Ishikawa (cell line): ENCODE measurements at regions not wholly inside any gene's neighbourhood (a gene's known extent, or its start where the extent isn't known, plus 50 kb on each side); places are given as distances from the start of the nearest gene placed in this dataset.

Source experiments
- CEBPB ChIP-seq: IDR thresholded peaks from 2 replicates; pipeline ENCODE4 v1.6.1; 2012
- CREB1 ChIP-seq: IDR thresholded peaks from 2 replicates; pipeline ENCODE4 v1.6.1; 2012; ENCODE audit warnings: low read depth
- EGR1 ChIP-seq: IDR thresholded peaks from 2 replicates; pipeline ENCODE4 v1.6.1; 2012
- EP300 ChIP-seq: IDR thresholded peaks from 2 replicates; pipeline ENCODE4 v1.6.1; 2012; ENCODE audit warnings: borderline replicate concordance
- FOXM1 ChIP-seq: IDR thresholded peaks from 2 replicates; pipeline ENCODE4 v1.6.1; 2012; ENCODE audit warnings: low read depth, borderline replicate concordance
- NFIC ChIP-seq: IDR thresholded peaks from 2 replicates; pipeline ENCODE4 v1.6.1; 2012
- RAD21 ChIP-seq: IDR thresholded peaks from 2 replicates; pipeline ENCODE4 v1.6.1; 2012; ENCODE audit warnings: low read depth
- TAF1 ChIP-seq: IDR thresholded peaks from 2 replicates; pipeline ENCODE4 v1.6.1; 2012; ENCODE audit warnings: low read depth, mild to moderate bottlenecking
- TEAD4 ChIP-seq: IDR thresholded peaks from 2 replicates; pipeline ENCODE4 v1.6.1; 2012
- YY1 ChIP-seq: IDR thresholded peaks from 2 replicates; pipeline ENCODE4 v1.6.1; 2012; ENCODE audit warnings: low read depth
- ZBTB7A ChIP-seq: IDR thresholded peaks from 2 replicates; pipeline ENCODE4 v1.6.1; 2012; ENCODE audit warnings: low read depth
- TF ChIP-seq, protein P1 (sequence below): IDR thresholded peaks from 2 replicates; pipeline ENCODE4 v1.6.1; 2012; ENCODE audit warnings: low read depth, mild to moderate bottlenecking
- TF ChIP-seq, protein P2 (sequence below): IDR thresholded peaks from 2 replicates; pipeline ENCODE4 v1.6.1; 2012

DNA sequence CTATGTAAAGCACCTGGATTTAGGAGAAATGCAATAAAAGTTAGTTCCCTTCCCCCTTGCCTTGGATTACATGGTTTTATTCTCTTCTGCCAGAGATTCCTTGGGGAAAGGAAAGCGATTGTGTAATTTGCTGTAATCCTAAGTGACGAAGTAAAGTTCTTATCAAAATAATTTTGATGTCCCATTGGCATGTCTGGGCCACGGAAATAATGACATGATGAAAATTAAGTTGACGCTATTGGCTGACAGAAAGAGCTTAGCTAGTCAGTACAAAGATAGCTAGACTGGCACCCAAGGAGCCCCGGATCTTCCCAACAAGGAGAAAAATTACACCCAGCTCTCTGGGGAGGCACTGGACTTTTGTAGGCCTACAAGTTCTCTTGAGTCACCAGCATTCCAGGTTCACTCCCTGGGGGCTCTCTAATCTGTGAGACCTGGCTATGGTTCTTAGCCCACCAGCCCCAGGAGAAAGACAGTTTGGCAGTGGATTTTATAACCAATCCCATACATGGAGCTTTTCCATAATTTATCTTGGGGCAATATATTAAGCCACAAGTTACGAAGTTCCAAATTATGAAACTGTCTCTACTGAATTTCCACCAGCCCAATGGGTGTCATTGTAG lies 59.9 kb downstream of the FOXA2 start:
- TF ChIP-seq TAF1: no peak
- no peak for TF ChIP-seq YY1
- TF ChIP-seq, protein P1, sequence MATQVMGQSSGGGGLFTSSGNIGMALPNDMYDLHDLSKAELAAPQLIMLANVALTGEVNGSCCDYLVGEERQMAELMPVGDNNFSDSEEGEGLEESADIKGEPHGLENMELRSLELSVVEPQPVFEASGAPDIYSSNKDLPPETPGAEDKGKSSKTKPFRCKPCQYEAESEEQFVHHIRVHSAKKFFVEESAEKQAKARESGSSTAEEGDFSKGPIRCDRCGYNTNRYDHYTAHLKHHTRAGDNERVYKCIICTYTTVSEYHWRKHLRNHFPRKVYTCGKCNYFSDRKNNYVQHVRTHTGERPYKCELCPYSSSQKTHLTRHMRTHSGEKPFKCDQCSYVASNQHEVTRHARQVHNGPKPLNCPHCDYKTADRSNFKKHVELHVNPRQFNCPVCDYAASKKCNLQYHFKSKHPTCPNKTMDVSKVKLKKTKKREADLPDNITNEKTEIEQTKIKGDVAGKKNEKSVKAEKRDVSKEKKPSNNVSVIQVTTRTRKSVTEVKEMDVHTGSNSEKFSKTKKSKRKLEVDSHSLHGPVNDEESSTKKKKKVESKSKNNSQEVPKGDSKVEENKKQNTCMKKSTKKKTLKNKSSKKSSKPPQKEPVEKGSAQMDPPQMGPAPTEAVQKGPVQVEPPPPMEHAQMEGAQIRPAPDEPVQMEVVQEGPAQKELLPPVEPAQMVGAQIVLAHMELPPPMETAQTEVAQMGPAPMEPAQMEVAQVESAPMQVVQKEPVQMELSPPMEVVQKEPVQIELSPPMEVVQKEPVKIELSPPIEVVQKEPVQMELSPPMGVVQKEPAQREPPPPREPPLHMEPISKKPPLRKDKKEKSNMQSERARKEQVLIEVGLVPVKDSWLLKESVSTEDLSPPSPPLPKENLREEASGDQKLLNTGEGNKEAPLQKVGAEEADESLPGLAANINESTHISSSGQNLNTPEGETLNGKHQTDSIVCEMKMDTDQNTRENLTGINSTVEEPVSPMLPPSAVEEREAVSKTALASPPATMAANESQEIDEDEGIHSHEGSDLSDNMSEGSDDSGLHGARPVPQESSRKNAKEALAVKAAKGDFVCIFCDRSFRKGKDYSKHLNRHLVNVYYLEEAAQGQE: no peak
- TF ChIP-seq CEBPB: no peak
- TF ChIP-seq FOXM1: no peak
- no peak for TF ChIP-seq RAD21
- no peak for TF ChIP-seq TEAD4
- TF ChIP-seq, protein P2, sequence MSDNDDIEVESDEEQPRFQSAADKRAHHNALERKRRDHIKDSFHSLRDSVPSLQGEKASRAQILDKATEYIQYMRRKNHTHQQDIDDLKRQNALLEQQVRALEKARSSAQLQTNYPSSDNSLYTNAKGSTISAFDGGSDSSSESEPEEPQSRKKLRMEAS: no peak
- no peak for TF ChIP-seq EGR1
- TF ChIP-seq CREB1: no peak
- TF ChIP-seq ZBTB7A: no peak
- TF ChIP-seq EP300: no peak
- no peak for TF ChIP-seq NFIC
